HG03196 (cell line): ENCODE measurements at regions not wholly inside any gene's neighbourhood (a gene's known extent, or its start where the extent isn't known, plus 50 kb on each side); places are given as distances from the start of the nearest gene placed in this dataset.
"Not testable (repeated sequence)": the region's sequence is repeated elsewhere in the genome, so short reads cannot be mapped to it uniquely, and the experiment has no call there.

Experiments used
- ATAC-seq: cut with Tn5 transposase; IDR thresholded peaks from one replicate; pipeline ENCODE4 v1.9.1; 2021; ENCODE audit not compliant: unreplicated experiment

GRCh38 chr10:29189256-29189655 lies 99.6 kb upstream of the LYZL1 start:
- ATAC-seq, result no peak

GRCh38 chr10:29191674-29192073 lies 97.2 kb upstream of the LYZL1 start:
- ATAC-seq, result no peak

- ATAC-seq, result no peak
These were observed 89.5 kb upstream of the LYZL1 start for GRCh38 chr10:29199339-29199738.

- ATAC-seq, result no peak
These were observed 88.8 kb upstream of the LYZL1 start for GRCh38 chr10:29199941-29200679.

- ATAC-seq, result no peak
These were observed 86.4 kb upstream of the LYZL1 start for GRCh38 chr10:29202386-29202940.

- ATAC-seq, result no peak
These were observed 85.4 kb upstream of the LYZL1 start for GRCh38 chr10:29203432-29203831.

- ATAC-seq, result no peak
These were observed 84.6 kb upstream of the LYZL1 start for GRCh38 chr10:29204070-29204800.

- no peak for ATAC-seq
These were observed 83.1 kb upstream of the LYZL1 start for GRCh38 chr10:29205787-29206186.

GRCh38 chr10:29208845-29209244 lies 80.0 kb upstream of the LYZL1 start:
- ATAC-seq, result no peak

GRCh38 chr10:29209830-29210229 lies 79.0 kb upstream of the LYZL1 start:
- no peak for ATAC-seq

GRCh38 chr10:29210266-29210868 lies 78.5 kb upstream of the LYZL1 start:
- ATAC-seq, result no peak

- ATAC-seq, result no peak
These were observed 76.3 kb upstream of the LYZL1 start for GRCh38 chr10:29212597-29212996.

GRCh38 chr10:29214551-29214950 lies 74.3 kb upstream of the LYZL1 start:
- ATAC-seq, result no peak

- ATAC-seq, result no peak
These were observed 71.6 kb upstream of the LYZL1 start for GRCh38 chr10:29217292-29217738.

- no peak for ATAC-seq
These were observed 65.5 kb upstream of the LYZL1 start for GRCh38 chr10:29223326-29223725.

- ATAC-seq, result no peak
These were observed 64.2 kb upstream of the LYZL1 start for GRCh38 chr10:29224631-29225030.

- ATAC-seq, result no peak
These were observed 61.7 kb upstream of the LYZL1 start for GRCh38 chr10:29227201-29227600.

- no peak for ATAC-seq
These were observed 60.3 kb upstream of the LYZL1 start for GRCh38 chr10:29228562-29228961.

GRCh38 chr10:29229258-29229705 lies 59.6 kb upstream of the LYZL1 start:
- no peak for ATAC-seq

- ATAC-seq, result not testable (repeated sequence)
These were observed 52.0 kb upstream of the LYZL1 start for GRCh38 chr10:29236910-29237309.

GRCh38 chr10:29237786-29238185 lies 51.1 kb upstream of the LYZL1 start:
- ATAC-seq, result no peak
